Spinal cord (tissue), 9 donors: ENCODE measurements at regions not wholly inside any gene's neighbourhood (a gene's known extent, or its start where the extent isn't known, plus 50 kb on each side); places are given as distances from the start of the nearest gene placed in this dataset.

Experiments used
- DNase-seq, 6 donors: peaks; one replicate each; pipeline versions ENCODE4 v3.0.0 to v3.0.0-alpha.2; 2013 to 2015; ENCODE audit warnings: low spot score in 6 of 6, low read depth in 4 of 6
- H3K27ac ChIP-seq: one replicate; pipeline ENCODE4 v1.5.1; 2013; ENCODE audit warnings: low read depth, low read length, control low read depth
- H3K27me3 ChIP-seq: one replicate; pipeline ENCODE4 v1.6.1; 2013; ENCODE audit warnings: low read length; ENCODE audit not compliant: control insufficient read depth, insufficient read depth
- H3K36me3 ChIP-seq: one replicate; pipeline ENCODE4 v1.6.1; 2013; ENCODE audit warnings: low read length; ENCODE audit not compliant: control insufficient read depth, insufficient read depth
- H3K4me1 ChIP-seq: one replicate; pipeline ENCODE4 v1.6.1; 2013; ENCODE audit warnings: low read length; ENCODE audit not compliant: control insufficient read depth, insufficient read depth
- H3K4me3 ChIP-seq: one replicate; pipeline ENCODE4 v1.5.1; 2013; ENCODE audit warnings: low read depth, low read length, control low read depth
- H3K9me3 ChIP-seq: one replicate; pipeline ENCODE4 v1.6.1; 2013; ENCODE audit warnings: low read length; ENCODE audit not compliant: control insufficient read depth, insufficient read depth
- WGBS: methylation state at CpG from one replicate; pipeline ENCODE4 v1.1.5; 2013; ENCODE audit warnings: missing lambda C conversion rate; ENCODE audit not compliant: insufficient coverage; 5-methylcytosine and 5-hydroxymethylcytosine counted together
- donor health status: healthy.

GRCh38 chr7:113787106-113787505 lies 131.7 kb downstream of the PPP1R3A start:
- H3K36me3 ChIP-seq = no peaks in the 10 kb centered on the region
- no CpG with 5 or more reads among the region's 2 CpGs for WGBS
- no peaks in the 10 kb centered on the region for H3K27me3 ChIP-seq
- H3K4me3 ChIP-seq = no peak overlapping the region
- H3K4me1 ChIP-seq = no peaks in the 10 kb centered on the region
- no peak for DNase-seq
- no peaks in the 10 kb centered on the region for H3K9me3 ChIP-seq
- no peak overlapping the region for H3K27ac ChIP-seq

GRCh38 chr7:113784956-113785355 lies 133.9 kb downstream of the PPP1R3A start:
- no peaks in the 10 kb centered on the region for H3K4me1 ChIP-seq
- no peaks in the 10 kb centered on the region for H3K27me3 ChIP-seq
- H3K9me3 ChIP-seq = no peaks in the 10 kb centered on the region
- no CpG with 5 or more reads among the region's 3 CpGs for WGBS
- no peaks in the 10 kb centered on the region for H3K36me3 ChIP-seq
- H3K27ac ChIP-seq = no peak overlapping the region
- no peak for DNase-seq
- no peak overlapping the region for H3K4me3 ChIP-seq

- Histone ChIP-seq H3K27me3 (no peaks in the 10 kb centered on the region), H3K4me3 (no peak overlapping the region), H3K9me3 (no peaks in the 10 kb centered on the region), H3K27ac (no peak overlapping the region), H3K4me1 (no peaks in the 10 kb centered on the region), H3K36me3 (no peaks in the 10 kb centered on the region)
- DNase-seq = no peak
- 83% methylated on average over 1 of the region's 2 CpGs for WGBS
Observed at GRCh38 chr7:113784316-113784715, 134.5 kb downstream of the PPP1R3A start.

GRCh38 chr7:113783403-113783802 lies 135.4 kb downstream of the PPP1R3A start:
- no peaks in the 10 kb centered on the region for H3K4me1 ChIP-seq
- H3K4me3 ChIP-seq = no peak overlapping the region
- H3K27ac ChIP-seq = no peak overlapping the region
- DNase-seq = no peak
- no peaks in the 10 kb centered on the region for H3K9me3 ChIP-seq
- no peaks in the 10 kb centered on the region for H3K27me3 ChIP-seq
- WGBS = no CpG with 5 or more reads among the region's 4 CpGs
- H3K36me3 ChIP-seq = no peaks in the 10 kb centered on the region

- no peaks in the 10 kb centered on the region for H3K27me3 ChIP-seq
- H3K9me3 ChIP-seq = no peaks in the 10 kb centered on the region
- no peaks in the 10 kb centered on the region for H3K4me1 ChIP-seq
- no peak overlapping the region for H3K4me3 ChIP-seq
- DNase-seq = no peak
- no peaks in the 10 kb centered on the region for H3K36me3 ChIP-seq
- WGBS = 100% methylated on average over 1 of the region's 1 CpG
- no peak overlapping the region for H3K27ac ChIP-seq
Observed at GRCh38 chr7:113775804-113776203, 143.0 kb downstream of the PPP1R3A start.

- H3K27ac ChIP-seq = no peak overlapping the region
- H3K27me3 ChIP-seq = no peaks in the 10 kb centered on the region
- DNase-seq = no peak
- no peaks in the 10 kb centered on the region for H3K4me1 ChIP-seq
- 78% methylated on average over 1 of the region's 1 CpG for WGBS
- no peaks in the 10 kb centered on the region for H3K36me3 ChIP-seq
- no peaks in the 10 kb centered on the region for H3K9me3 ChIP-seq
- H3K4me3 ChIP-seq = no peak overlapping the region
Observed at GRCh38 chr7:113775401-113775800, 143.4 kb downstream of the PPP1R3A start.

GRCh38 chr7:113774182-113774807 lies 144.5 kb downstream of the PPP1R3A start:
- Histone ChIP-seq H3K27ac (no peak overlapping the region), H3K4me1 (no peaks in the 10 kb centered on the region), H3K27me3 (no peaks in the 10 kb centered on the region), H3K36me3 (no peaks in the 10 kb centered on the region), H3K4me3 (no peak overlapping the region), H3K9me3 (no peaks in the 10 kb centered on the region)
- DNase-seq = peak in 4 of 6 donors; percentile 9 to 85 (median 50)
- no CpG with 5 or more reads among the region's 3 CpGs for WGBS

GRCh38 chr7:113770146-113770738 lies 148.6 kb downstream of the PPP1R3A start:
- 89% methylated on average over 10 of the region's 12 CpGs for WGBS

GRCh38 chr7:113768387-113768786 lies 150.4 kb downstream of the PPP1R3A start:
- Histone ChIP-seq H3K4me1 (no peaks in the 10 kb centered on the region), H3K36me3 (no peaks in the 10 kb centered on the region), H3K27ac (no peak overlapping the region), H3K9me3 (no peaks in the 10 kb centered on the region), H3K27me3 (no peaks in the 10 kb centered on the region), H3K4me3 (no peak overlapping the region)
- no peak for DNase-seq
- no CpG with 5 or more reads among the region's 1 CpG for WGBS

More at GRCh38 chr7:113770146-113770738, 148.6 kb downstream of the PPP1R3A start:
- H3K27ac ChIP-seq = no peak overlapping the region
- H3K27me3 ChIP-seq = no peaks in the 10 kb centered on the region
- no peaks in the 10 kb centered on the region for H3K9me3 ChIP-seq
- no peaks in the 10 kb centered on the region for H3K36me3 ChIP-seq
- no peak overlapping the region for H3K4me3 ChIP-seq
- no peak for DNase-seq
- no peaks in the 10 kb centered on the region for H3K4me1 ChIP-seq

- Histone ChIP-seq H3K36me3 (no peaks in the 10 kb centered on the region), H3K4me1 (no peaks in the 10 kb centered on the region), H3K27me3 (no peaks in the 10 kb centered on the region), H3K9me3 (no peaks in the 10 kb centered on the region), H3K4me3 (no peak overlapping the region), H3K27ac (no peak overlapping the region)
- DNase-seq = no peak
- no CpG with 5 or more reads among the region's 2 CpGs for WGBS
Observed at GRCh38 chr7:113764401-113765035, 154.3 kb downstream of the PPP1R3A start.
